GM19324 (cell line): ENCODE measurements at regions not wholly inside any gene's neighbourhood (a gene's known extent, or its start where the extent isn't known, plus 50 kb on each side); places are given as distances from the start of the nearest gene placed in this dataset.
A peak's percentile ranks its signal among the peaks of the same experiment; 100 is the strongest.
"Not testable (repeated sequence)": the region's sequence is repeated elsewhere in the genome, so short reads cannot be mapped to it uniquely, and the experiment has no call there.

Experiments used
- ATAC-seq: cut with Tn5 transposase; IDR thresholded peaks from one replicate; pipeline ENCODE4 v1.9.1; 2021; ENCODE audit warnings: mild to moderate bottlenecking, moderate library complexity; ENCODE audit not compliant: unreplicated experiment, low FRiP score

DNA sequence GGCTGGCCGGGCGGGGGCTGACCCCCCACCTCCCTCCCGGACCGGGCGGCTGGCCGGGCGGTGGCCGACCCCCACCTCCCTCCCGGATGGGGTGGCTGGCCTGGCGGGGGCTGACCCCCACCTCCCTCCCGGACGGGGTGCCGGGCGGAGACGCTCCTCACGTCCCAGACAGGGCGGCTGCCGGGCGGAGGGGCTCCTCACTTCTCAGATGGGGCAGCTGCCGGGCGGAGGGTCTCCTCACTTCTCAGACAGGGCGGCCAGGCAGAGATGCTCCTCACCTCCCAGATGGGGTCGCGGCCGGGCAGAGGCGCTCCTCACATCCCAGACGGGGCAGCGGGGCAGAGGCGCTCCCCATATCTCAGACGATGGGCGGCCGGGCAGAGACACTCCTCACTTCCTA is 965.8 kb upstream of the DEFB115 start:
- ATAC-seq = not testable (repeated sequence)

DNA sequence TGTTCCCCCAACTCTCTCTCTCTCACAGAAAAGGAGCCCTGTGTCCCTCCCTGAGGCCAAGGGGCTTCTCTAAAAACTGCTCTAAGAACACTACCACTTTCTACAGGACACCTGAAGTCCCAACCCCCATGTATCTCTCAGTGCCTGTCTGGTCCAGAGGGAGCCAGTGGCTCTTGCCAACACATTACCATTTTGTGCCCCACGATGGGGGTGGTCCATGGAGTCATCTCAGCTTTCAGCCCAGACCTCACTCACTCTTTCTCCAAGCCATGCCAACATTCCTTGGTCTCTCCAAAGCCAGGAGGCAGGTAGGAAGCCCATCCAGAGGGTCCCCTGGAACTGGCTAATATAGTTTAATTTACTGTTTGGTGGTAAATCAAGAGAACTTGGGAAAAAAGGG is 962.1 kb upstream of the DEFB115 start:
- not testable (repeated sequence) for ATAC-seq

DNA sequence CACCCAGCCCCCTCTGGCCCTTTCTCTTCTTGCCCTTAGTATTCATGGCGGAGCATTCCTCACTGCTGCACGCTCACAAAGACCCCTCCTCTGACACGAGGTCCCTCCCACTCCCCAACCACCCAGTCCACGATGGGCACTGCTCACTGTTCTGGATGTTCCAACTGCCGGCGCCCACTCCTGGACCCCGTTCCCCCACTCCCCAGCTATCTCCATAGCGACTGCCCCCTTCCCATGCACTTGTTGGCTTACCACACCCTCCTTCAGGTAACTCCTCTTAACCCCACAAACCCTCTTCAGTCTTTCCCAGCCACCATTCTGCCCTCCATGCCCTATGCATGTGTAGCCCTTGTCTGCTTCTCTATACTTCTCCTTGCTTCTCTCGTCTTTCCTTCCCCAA is 961.5 kb upstream of the DEFB115 start:
- not testable (repeated sequence) for ATAC-seq

DNA sequence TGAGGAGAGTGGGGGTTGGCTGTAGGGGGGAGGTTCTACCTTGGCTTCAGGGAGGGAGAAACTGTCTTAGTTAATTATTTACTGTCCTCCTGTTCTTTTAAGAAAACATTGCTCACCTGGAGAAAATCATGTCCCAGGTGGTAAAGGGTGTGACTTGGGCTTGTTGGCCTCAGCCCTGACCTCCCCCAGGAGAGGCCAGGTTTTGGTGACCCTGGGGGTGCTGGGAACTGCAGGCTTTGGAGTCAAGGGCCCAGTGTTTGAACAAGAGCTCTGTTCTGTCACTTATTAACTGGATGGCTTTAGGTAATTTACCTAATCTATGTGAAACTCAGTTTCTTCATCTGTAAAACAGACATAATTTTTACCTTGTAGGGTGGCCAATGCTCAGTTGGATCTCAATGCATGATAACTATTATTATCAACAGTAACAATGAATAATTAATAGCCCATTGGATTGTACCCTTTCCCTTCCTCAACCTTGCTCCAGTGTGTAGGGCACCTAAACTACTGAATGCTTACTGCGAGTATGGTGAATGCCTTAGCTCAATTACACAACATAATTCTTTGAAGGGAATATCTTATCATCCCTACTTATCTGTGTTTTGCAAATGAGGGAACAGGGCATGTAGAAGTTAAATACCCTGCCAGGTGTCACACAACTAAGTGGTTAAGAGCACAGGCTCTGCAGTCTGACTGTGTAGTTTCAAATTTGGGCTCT is 959.4 kb upstream of the DEFB115 start:
- ATAC-seq = not testable (repeated sequence)

DNA sequence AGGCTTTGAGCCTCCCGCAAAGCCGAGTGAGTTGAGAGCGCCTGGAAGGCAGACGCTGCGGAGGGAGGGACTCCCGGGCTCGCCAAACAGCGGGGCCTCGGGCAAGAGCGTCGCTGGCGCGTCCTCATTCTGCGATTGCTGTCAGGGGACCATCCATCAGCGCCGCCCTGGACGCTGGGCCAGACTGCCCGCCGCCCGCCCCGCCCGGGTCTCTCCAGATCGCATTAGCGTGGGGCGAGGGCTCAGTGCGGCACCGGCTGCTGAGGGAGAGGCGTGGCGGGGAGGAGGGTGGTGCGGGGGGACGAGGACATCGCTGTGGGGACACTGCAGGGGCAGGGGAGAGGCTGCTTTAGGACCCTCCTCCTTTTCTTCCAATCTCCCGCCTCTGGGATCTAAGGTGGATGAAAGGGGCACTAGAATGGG is 957.2 kb upstream of the DEFB115 start:
- not testable (repeated sequence) for ATAC-seq

DNA sequence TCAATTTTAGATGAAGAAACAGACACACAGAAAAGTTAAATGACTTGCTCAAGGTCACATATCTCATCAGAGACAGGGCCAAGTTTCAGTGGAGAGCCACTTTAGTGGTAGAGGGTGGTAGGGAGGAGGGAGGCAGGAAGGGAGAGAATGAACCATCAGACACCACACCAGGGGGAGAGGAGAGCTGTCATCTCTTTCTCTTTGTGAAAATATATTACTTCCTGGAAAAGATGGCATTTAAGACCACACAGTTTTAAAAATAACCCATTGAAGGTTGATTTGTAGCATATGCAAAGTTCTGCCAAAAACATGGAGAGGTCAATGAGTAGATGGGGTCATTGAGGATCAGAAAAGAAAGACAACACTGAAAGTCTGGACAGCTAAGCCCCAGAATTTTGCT is 954.7 kb upstream of the DEFB115 start:
- not testable (repeated sequence) for ATAC-seq

DNA sequence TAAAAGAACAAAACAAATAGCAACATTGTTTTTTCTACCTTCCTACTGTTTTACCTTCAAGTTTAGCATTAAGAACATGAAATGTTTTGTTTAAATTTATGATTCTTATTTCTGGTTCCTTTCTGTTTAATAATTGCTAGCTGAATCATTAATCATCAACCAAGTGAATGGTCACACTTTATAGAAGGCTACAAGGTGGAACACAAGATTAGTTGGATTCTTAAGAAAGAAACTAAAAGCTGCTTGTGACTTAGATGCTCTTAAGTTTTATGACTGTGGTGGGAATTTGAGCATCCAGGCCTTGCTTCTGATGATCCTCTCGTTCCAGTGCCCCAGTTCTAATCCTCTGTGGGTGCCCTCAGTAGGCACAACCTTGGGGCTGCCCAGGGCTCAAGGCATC is 947.5 kb upstream of the DEFB115 start:
- not testable (repeated sequence) for ATAC-seq

DNA sequence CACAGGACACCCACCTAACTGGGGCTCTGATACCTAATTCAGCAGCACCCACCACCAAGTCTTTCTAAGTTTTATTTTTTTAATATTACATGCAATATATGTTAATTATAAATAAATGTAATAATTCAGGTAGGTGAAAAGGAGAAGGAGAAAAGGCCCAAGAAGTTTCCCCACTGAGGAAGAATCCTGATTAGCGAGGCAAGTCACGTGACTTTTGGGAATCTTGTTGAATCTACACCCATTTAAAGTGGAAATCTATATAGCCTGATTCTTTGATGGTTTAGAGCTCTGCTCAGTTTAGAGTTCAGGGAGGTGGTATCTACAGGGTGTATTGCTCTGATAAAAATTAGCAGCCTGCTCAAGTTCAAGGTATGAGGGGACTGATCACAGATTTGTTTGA is 947.1 kb upstream of the DEFB115 start:
- not testable (repeated sequence) for ATAC-seq

DNA sequence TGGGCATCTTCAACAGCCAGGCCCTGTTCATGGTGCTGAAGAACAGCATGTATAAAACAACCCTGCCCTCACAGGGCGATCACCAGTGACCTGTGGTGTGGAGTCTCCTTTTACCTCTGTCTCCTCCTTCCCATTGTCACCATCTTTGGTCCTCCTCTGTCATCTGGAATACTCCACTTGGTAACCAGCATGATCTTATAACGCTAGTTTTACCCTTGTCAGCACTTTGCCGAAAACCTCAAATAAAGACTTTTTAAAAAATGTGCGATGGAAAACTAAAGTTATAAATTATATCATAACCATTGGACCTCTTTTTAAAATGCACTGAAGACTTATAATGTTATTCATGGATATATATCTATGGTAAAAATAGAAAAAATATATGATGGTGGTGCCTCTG is 945.2 kb upstream of the DEFB115 start:
- not testable (repeated sequence) for ATAC-seq

DNA sequence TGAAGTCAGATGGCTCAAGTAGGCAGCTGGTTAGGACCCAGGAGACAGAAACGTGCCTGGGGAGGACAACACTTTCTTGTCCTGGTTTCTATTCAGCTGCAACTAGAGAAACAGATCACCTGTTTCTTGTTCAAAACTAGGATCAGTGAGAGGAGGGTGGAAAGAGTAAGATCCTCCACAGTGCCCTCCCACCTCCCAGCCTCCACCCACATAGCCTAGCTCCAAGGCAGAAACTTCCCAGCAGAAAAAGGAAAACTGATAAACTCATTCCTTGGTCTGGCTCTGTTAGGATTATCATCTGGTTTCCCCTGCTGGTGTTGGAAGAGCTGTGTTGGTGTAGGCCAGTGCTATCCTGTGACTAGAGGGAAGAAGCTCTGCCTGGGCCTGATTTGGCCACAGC is 943.8 kb upstream of the DEFB115 start:
- ATAC-seq = not testable (repeated sequence)

DNA sequence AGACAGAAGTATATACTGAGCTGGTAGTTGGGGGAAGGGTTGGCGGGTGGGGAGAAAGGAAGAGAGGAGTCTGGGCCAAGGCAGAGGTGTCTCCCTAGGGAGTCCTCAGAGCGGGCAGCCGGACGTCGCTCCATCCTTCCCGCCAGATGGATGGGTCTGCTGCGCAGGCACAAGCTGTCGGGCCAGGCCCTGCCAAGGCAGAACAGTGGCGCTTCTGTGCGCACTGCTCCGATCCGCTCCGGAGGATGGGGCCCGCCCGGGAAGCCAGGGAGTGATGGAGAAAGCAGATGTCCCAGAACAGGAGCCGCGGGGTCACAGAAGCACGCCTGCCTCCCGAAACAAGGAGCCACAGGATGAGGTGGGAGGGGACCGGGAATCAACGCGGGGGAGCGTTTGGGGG is 941.4 kb upstream of the DEFB115 start:
- ATAC-seq = not testable (repeated sequence)

DNA sequence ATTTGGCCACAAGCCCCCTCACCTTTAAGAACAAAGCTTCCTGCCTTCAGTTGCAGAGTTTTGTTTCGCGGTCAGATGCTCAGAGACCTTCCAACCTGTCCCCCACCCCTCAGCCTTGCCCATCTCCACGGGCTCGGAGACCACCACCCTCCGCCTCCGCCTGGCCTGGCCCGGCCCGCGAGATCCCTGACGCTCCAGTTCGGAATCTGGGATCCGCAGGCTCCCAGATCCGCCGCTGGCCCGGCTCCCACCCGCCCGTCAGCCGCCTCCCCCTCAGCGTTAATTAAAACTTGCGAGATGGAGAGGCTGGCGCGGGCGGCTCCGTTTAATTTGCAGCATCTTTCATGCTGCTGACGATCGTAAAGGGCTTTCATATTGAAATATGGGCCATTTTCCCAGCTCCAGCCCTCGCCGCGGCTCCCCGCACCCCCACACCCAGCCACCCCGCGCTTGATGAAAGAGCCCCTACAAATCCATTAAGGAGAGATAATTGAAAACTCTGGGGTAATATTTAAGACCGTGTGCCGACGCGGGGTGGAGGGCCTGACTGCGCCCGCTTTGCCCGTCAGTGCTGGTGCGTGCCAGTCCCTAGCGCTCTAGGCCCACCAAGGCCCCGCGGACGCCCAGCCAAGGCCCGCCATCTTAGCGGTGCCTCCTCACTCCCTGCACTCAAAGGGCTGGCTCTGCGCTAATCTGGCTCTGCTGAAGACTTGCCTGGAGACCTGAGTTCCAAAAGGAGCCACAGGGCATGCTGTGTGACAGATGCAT is 940.7 kb upstream of the DEFB115 start:
- not testable (repeated sequence) for ATAC-seq

DNA sequence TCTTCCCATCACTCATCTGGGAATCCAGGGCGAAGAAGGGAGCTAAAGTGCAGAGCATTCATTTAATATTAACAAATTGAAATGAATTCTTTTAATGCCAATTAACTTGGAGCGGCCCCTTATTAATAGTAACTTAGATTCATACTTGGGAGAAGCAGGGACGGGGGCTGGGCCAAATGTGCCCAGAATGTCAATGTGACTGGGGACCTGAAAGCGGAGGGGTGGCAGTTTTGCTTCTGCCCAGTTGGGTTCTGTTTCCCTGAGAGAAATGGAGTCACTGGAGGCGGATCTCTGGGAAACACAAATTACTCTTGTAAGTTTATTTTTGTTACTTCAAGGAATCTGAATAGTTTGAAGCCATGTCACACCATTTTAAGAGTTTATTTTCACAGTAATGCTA is 923.7 kb upstream of the DEFB115 start:
- not testable (repeated sequence) for ATAC-seq

DNA sequence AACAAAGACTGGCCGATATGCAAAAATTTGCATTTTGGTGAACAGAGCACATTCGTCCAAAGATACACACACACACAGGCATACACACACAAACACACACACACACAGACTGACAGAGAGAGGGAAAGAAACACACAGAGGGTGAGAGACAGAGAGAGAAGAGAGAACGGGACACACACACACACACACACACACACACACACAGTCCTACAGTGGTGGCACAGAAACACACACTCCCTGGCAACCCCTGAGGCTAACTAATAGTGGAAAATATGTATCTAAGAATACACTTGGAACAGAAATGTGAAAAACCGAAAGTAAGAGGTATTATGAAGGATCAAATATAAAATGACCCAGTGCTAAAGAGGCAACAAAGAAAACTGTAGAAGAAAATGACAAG is 919.9 kb upstream of the DEFB115 start:
- ATAC-seq = not testable (repeated sequence)

DNA sequence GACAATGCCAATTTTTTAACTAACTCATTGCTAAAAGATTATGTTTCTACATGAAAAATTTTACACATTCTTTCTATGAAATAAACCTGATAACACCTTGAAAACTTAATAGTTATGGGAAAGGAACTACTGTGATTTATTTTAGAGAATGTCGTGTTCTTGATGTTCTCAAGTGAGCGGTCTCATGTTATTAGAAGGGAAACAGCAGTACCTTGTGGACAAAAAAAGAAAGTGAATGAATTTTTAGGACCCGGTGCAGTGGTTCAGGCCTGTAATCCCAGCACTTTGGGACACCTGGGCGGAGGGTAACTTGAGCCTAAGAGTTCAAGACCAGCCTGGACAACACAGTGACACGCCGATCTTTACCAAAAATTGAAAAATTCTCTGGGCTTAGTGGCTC is 908.5 kb upstream of the DEFB115 start:
- ATAC-seq = not testable (repeated sequence)

DNA sequence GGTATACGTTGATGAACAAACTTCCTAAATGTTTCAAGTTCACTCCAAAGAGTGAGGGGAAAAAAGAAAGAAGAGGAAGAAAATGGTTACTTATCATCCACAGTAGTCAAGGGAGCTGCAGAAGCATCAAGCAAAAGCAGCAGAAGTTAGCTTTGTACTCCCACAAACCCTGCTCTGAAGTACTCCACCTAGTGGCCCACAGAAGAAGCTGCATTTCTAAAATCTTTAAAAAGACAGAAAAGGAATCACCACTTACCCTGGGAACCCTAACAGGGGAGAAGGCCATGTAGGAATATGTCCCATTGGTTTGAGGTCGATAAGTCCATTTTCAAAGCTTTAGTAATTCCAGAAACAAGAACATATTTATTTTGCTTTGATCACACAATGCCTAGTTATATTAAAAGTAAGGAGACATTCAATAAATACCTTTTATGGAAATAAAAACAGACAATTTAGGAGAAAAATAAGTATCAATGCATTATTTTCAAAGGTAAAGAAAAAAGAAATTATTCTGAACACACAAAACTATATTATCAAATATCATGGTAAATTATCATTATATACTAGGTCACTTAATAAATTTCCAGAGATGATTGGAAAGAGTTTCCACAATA is 900.5 kb upstream of the DEFB115 start:
- ATAC-seq = not testable (repeated sequence)

DNA sequence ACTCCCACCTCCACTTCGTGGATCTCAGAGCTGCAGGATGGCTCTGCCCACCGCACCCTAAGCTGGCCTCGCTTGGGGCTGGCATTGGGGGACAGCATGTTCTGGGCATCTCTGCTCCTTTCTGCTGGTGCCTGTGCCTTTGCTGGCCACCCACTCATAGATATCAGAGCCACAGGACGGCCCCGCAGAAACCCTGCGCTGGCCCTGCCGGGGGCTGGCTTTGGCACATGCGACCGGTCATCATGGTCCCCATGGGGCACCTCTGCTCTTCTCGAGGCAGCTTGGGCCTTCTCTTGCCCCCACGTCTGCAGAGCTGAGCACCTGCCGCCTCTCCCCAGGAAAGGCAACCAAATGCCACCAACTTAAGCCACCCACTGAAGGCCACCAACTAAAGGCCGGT is 895.7 kb upstream of the DEFB115 start:
- ATAC-seq = not testable (repeated sequence)

DNA sequence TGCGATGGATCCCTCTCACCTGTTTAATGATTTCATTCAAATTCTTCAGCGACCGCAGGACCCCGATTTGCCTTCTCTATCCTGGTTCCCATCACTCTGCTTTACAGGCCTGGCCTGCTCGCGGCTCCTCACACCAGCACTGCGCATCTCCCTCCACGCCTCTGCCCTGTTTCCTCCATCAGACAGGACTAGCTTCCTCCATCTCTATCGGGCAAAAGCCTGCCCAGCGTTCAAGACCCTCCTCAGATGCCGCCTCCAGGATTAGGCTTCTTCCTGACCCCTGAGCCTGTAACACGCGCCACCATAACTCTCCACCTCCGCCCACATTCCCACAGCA is 881.1 kb upstream of the DEFB115 start:
- not testable (repeated sequence) for ATAC-seq

DNA sequence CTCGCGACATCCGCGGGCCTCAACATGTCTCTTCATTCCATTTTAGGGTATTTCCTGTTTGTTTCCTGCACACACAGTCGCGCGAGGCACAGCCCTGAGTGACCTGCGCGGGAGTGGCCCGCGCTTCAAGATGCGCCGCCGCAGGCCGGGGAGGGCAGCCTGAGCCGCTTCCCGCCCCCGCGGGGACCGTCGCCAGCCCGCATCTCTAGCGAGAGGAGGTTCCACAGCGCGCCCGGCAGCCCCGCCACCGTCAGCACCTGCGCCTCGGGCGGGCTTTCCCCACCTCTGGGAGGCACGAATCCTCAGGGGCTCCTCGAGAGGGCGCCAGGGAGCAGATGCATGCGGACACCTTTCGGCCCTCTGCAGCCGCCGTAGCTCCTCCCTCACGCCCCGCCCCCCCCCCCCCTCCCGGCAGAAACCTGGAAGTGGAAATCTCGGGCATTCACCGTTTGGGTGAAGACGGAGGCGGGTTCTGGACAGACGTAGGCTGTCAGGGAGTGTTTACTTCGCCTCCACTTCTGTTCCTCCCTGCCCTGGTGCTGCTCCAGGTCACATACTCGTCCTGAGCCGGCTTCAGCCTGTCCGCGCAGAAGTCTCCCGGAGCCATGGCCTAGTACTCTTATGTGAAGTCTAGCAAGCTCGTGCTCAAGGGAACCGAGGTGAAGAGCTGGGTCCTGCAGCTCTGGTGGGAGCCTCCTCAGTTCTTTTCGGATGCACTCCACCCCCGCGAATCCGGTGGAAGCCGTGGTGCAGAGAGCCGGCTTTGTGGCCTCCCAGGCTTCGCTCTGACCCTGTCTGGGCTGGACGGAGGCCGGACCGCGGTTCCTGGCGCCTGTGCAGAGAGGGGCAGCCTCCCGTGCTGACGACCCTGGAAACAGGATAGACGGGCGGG is 880.5 kb upstream of the DEFB115 start:
- ATAC-seq = peak; percentile 76

DNA sequence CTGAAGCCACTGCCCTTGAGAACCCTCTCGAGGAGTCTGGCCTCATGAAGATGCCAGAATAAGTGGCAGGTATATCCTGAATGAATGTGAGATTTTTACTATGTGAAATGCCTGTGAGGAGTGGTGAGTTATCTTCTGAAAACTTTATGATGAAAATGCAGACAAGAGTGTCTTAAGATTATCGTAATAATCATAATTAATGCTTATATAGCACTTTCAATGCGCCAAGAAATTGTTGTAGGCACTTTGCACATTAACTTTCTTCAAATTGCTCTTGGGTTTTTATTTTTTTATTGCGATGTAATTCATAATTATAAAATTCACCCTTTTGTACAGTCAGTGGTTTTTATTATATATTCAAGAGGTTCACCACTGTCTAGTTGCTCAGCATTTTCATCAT is 879.1 kb upstream of the DEFB115 start:
- ATAC-seq = not testable (repeated sequence)
